OCI-LY3 (cell line): ENCODE measurements at regions not wholly inside any gene's neighbourhood (a gene's known extent, or its start where the extent isn't known, plus 50 kb on each side); places are given as distances from the start of the nearest gene placed in this dataset.

ENCODE experiments used
- CTCF ChIP-seq: fragments of 200-600, 300-600 bp; sonication (generic); IDR thresholded peaks from 2 replicates; pipeline ENCODE4 v1.5.1; 2014; ENCODE audit warnings: antibody characterized with exemption, low read length, low read depth
- EZH2phosphoT487 ChIP-seq: fragments of 200-600 bp; shearing (Covaris generic); IDR thresholded peaks from 2 replicates; pipeline ENCODE4 v1.6.1; 2018; ENCODE audit warnings: antibody characterized with exemption, mixed run types, low read depth

- TF ChIP-seq CTCF: no peak
- TF ChIP-seq EZH2phosphoT487: no peak
Measured at GRCh38 chr10:78383378-78384048, 349.9 kb downstream of the RPS24 start.
